HepG2 (cell line): ENCODE measurements at regions not wholly inside any gene's neighbourhood (a gene's known extent, or its start where the extent isn't known, plus 50 kb on each side); places are given as distances from the start of the nearest gene placed in this dataset.

ENCODE experiments used
- ATAC-seq: fragments of 200-7000 bp; cut with Tn5 transposase; 3 replicates; pipeline ENCODE4 v1.9.1; 2020; ENCODE audit warnings: mild to moderate bottlenecking, moderate library complexity
- BruUV-seq: library from RNA; stranded (reverse); fragments of 400-500 nt; replicated peaks from 2 replicates; lab custom pipeline; 2021; lab: Mats Ljungman, UMichigan
- CTCF ChIA-PET: fragments of 300-600 bp; formaldehyde crosslinking; extraction: SDS; loops from one replicate; lab custom pipeline; 2021; ENCODE audit warnings: low total read pairs, inconsistent platforms, low intra/inter-chr PET ratio; lab: Yijun Ruan, JAX
- POLR2A ChIA-PET: fragments of 350-600 bp; sonication (Branson Sonifier 250); formaldehyde crosslinking; loops from one replicate; lab custom pipeline; 2020; ENCODE audit warnings: antibody characterized with exemption, inconsistent platforms; lab: Yijun Ruan, JAX
- DNase-seq: peaks from one replicate; pipeline ENCODE4 v3.0.0-alpha.2; 2015; ENCODE audit warnings: low spot score
- FAIRE-seq: peaks from 3 replicates; lab custom pipeline; 2011; peaks lifted over from hg19 to GRCh38; lab: Jason Lieb, UNC
- H2AFZ ChIP-seq: one replicate; pipeline ENCODE4 v1.6.1; 2011; ENCODE audit warnings: low read length, inconsistent platforms
- H3K27ac ChIP-seq: fragments of 300-600 bp; 3 replicates; pipeline ENCODE4 v1.8.0; 2011; ENCODE audit warnings: mixed run types, mild to moderate bottlenecking, mixed read lengths, low read length, inconsistent platforms; ENCODE audit not compliant: insufficient read depth; ENCODE audit errors: extremely low read length
- H3K27me3 ChIP-seq, 2 experiments: fragments of 200-600 bp in 1 of 2; 2 replicates in 1 of 2; 3 replicates in 1 of 2; pipeline versions ENCODE4 v1.6.0 to v1.8.0; 2011; ENCODE audit warnings: low read length in 2 of 2, mild to moderate bottlenecking in 2 of 2, moderate library complexity in 2 of 2, inconsistent platforms in 1 of 2; ENCODE audit not compliant: insufficient read depth in 2 of 2, control insufficient read depth in 1 of 2
- H3K36me3 ChIP-seq, 2 experiments: fragments of 200-600 bp in 1 of 2; replicated peaks in 1 of 2; 2 replicates in 1 of 2; 3 replicates in 1 of 2; pipeline versions ENCODE4 v1.5.1 to v1.8.0; 2011; ENCODE audit warnings: low read length in 2 of 2, inconsistent platforms in 1 of 2; ENCODE audit not compliant: insufficient read depth in 2 of 2, control insufficient read depth in 1 of 2
- H3K4me1 ChIP-seq: 2 replicates; pipeline ENCODE4 v1.5.1; 2012; ENCODE audit warnings: low read length, inconsistent platforms; ENCODE audit not compliant: insufficient read depth
- H3K4me2 ChIP-seq: 2 replicates; pipeline ENCODE4 v1.6.0; 2011; ENCODE audit warnings: low read depth, low read length, inconsistent platforms
- H3K4me3 ChIP-seq, 3 experiments: fragments of 200-600 bp in 1 of 3; sonication (generic), shearing (Covaris generic) in 1 of 3; replicated peaks in 1 of 3; 2 replicates each; pipeline ENCODE4 v1.5.1; 2011 to 2016; ENCODE audit warnings: low read length in 3 of 3, inconsistent platforms in 2 of 3, low read depth in 2 of 3, mild to moderate bottlenecking in 2 of 3, control low read depth in 1 of 3, mixed read lengths in 1 of 3; ENCODE audit not compliant: insufficient read depth in 1 of 3
- H3K79me2 ChIP-seq: one replicate; pipeline ENCODE4 v1.6.1; 2011; ENCODE audit warnings: low read length, inconsistent platforms; ENCODE audit not compliant: insufficient read depth
- H3K9ac ChIP-seq: 2 replicates; pipeline ENCODE4 v1.6.0; 2011; ENCODE audit warnings: mild to moderate bottlenecking, low read depth, low read length, inconsistent platforms; ENCODE audit not compliant: insufficient read depth
- H3K9me3 ChIP-seq: 2 replicates; pipeline ENCODE4 v1.5.1; 2012; ENCODE audit warnings: mild to moderate bottlenecking, low read length
- H4K20me1 ChIP-seq: 2 replicates; pipeline ENCODE4 v1.6.0; 2011; ENCODE audit warnings: inconsistent platforms, mild to moderate bottlenecking, low read length, moderate library complexity; ENCODE audit not compliant: insufficient read depth
- ADNP ChIP-seq: sonication (generic); formaldehyde crosslinking; IDR thresholded peaks from 2 replicates; pipeline ENCODE4 v1.4.0; 2020; ENCODE audit warnings: missing genetic modification reagents
- KLF6 ChIP-seq: IDR thresholded peaks from 2 replicates; pipeline ENCODE4 v1.8.0; 2016; ENCODE audit warnings: missing biosample characterization, missing genetic modification reagents
- MED13 ChIP-seq: sonication (generic); formaldehyde crosslinking; IDR thresholded peaks from 2 replicates; pipeline ENCODE4 v1.5.0; 2020; ENCODE audit warnings: missing genetic modification reagents
- NFE2 ChIP-seq: sonication (generic); formaldehyde crosslinking; IDR thresholded peaks from 2 replicates; pipeline ENCODE4 v1.4.0; 2020; ENCODE audit warnings: missing genetic modification reagents
- SMAD9 ChIP-seq: sonication (generic); formaldehyde crosslinking; IDR thresholded peaks from 2 replicates; pipeline ENCODE4 v1.5.1; 2020; ENCODE audit warnings: mild to moderate bottlenecking, missing genetic modification reagents
- ZBTB38 ChIP-seq: sonication (generic); formaldehyde crosslinking; IDR thresholded peaks from 2 replicates; pipeline ENCODE4 v1.5.1; 2020; ENCODE audit warnings: mild to moderate bottlenecking, missing genetic modification reagents
- ZNF547 ChIP-seq: sonication (generic); formaldehyde crosslinking; IDR thresholded peaks from 2 replicates; pipeline ENCODE4 v1.5.1; 2020; ENCODE audit warnings: mild to moderate bottlenecking, missing genetic modification reagents
- ZNF841 ChIP-seq: sonication (generic); formaldehyde crosslinking; IDR thresholded peaks from 2 replicates; pipeline ENCODE4 v1.8.1; 2023; ENCODE audit warnings: missing genetic modification reagents, borderline replicate concordance
- WGBS: methylation state at CpG from one replicate; pipeline ENCODE4 v1.1.6; 2017; ENCODE audit warnings: low lambda C conversion rate; 5-methylcytosine and 5-hydroxymethylcytosine counted together
- in situ Hi-C: cut with HindIII; loops from 2 replicates; pipeline ENCODE4 v1.10.0; 2017; ENCODE audit warnings: low pct_unique_long_range_greater_than_20kb; ENCODE audit not compliant: extremely low pct_ligation_motif_present
- intact Hi-C: fragments of 100-400 bp; cut with micrococcal nuclease; formaldehyde crosslinking; loops from one replicate; pipeline ENCODE4 v1.10.0; 2022; ENCODE audit not compliant: unreplicated experiment
- TF ChIP-seq, protein P1 (sequence below): sonication (generic); formaldehyde crosslinking; IDR thresholded peaks from 2 replicates; pipeline ENCODE4 v1.4.0; 2020; ENCODE audit warnings: missing genetic modification reagents
- TF ChIP-seq, protein P2 (sequence below), 2 experiments: fragments of 450-650 bp in 1 of 2; sonication (generic) in 1 of 2; formaldehyde crosslinking; IDR thresholded peaks; 2 replicates each; pipeline versions ENCODE4 v1.5.0 to v1.8.0; 2020 to 2022; ENCODE audit warnings: mild to moderate bottlenecking in 1 of 2, missing genetic modification reagents in 1 of 2
- TF ChIP-seq, protein P3 (sequence below): sonication (generic); formaldehyde crosslinking; IDR thresholded peaks from 2 replicates; pipeline ENCODE4 v1.8.0; 2022; ENCODE audit warnings: mild to moderate bottlenecking, missing genetic modification reagents, moderate library complexity

DNA sequence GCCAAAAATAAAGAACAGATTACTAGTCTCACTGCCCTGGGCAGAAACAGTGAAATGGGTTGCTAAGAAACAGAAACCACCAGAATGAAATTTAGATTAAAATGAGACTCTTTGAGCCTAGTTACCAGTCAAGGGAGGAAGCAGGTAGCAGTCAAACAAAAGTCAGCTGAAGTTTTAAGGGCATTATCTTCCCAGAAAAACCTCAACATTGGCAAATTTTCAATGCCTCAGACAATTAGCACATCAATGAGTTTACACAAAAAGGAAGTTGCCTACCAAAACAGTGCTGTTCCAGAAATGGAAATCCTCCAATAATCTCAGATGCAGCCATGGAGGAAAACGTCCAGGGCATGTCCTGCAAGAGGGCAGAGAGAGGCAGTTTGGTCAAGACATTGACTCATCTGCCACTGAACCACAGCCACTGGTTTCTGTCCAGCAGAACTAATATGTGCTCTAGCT is 399.7 kb upstream of the ADGRB3 start (continued):
- TF ChIP-seq, protein P1, sequence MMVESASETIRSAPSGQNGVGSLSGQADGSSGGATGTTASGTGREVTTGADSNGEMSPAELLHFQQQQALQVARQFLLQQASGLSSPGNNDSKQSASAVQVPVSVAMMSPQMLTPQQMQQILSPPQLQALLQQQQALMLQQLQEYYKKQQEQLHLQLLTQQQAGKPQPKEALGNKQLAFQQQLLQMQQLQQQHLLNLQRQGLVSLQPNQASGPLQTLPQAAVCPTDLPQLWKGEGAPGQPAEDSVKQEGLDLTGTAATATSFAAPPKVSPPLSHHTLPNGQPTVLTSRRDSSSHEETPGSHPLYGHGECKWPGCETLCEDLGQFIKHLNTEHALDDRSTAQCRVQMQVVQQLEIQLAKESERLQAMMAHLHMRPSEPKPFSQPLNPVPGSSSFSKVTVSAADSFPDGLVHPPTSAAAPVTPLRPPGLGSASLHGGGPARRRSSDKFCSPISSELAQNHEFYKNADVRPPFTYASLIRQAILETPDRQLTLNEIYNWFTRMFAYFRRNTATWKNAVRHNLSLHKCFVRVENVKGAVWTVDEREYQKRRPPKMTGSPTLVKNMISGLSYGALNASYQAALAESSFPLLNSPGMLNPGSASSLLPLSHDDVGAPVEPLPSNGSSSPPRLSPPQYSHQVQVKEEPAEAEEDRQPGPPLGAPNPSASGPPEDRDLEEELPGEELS (CRISPR knock-in tag), result no peak
- TF ChIP-seq, all 625 proteins: peak for 0

DNA sequence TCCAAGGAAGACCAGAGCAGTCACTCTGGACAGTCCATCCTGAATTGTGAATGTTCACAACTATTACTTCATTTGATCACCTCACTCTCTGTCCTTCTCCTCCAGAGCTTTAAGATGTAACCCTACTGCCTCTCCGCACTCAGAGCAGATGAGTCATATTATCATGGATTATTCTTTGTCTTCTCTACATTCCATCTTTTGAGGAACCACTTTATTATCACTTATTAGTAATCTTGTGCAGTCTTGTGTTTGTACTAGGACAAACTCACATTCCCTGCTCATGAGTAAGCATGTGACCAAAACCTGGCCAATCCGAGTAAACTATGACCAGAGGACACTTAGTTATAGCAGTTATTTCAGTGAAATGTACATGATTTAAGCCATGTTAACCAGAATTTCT is 401.5 kb upstream of the ADGRB3 start:
- in situ Hi-C loops (no loop called here), intact Hi-C loops (no loop called here)
- CTCF ChIA-PET, result no interaction called here
- Histone ChIP-seq H3K4me1 (no peaks in the 10 kb centered on the region), H3K4me2 (no peak overlapping the region), H3K36me3 (no peaks in the 10 kb centered on the region), H3K79me2 (no peaks in the 10 kb centered on the region), H3K4me3 (no peak overlapping the region), H3K27ac (no peak overlapping the region), H3K9me3 (no peaks in the 10 kb centered on the region), H2AFZ (no peak overlapping the region), H3K27me3 (no peaks in the 10 kb centered on the region), H3K9ac (no peak overlapping the region), H4K20me1 (no peaks in the 10 kb centered on the region)
- DNase-seq, result no peak
- POLR2A ChIA-PET, result no interaction called here
- FAIRE-seq, result no peak
- TF ChIP-seq ZBTB38 (CRISPR knock-in tag) (no peak), SMAD9 (CRISPR knock-in tag) (no peak), ZNF547 (no peak), ADNP (CRISPR knock-in tag) (no peak), KLF6 (no peak), ZNF841 (CRISPR knock-in tag) (no peak), NFE2 (CRISPR knock-in tag) (no peak), MED13 (no peak)
- TF ChIP-seq, protein P2, sequence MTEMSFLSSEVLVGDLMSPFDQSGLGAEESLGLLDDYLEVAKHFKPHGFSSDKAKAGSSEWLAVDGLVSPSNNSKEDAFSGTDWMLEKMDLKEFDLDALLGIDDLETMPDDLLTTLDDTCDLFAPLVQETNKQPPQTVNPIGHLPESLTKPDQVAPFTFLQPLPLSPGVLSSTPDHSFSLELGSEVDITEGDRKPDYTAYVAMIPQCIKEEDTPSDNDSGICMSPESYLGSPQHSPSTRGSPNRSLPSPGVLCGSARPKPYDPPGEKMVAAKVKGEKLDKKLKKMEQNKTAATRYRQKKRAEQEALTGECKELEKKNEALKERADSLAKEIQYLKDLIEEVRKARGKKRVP (CRISPR knock-in tag; IDR thresholded peaks at IDR 0.05), result no peak
- TF ChIP-seq, protein P3, sequence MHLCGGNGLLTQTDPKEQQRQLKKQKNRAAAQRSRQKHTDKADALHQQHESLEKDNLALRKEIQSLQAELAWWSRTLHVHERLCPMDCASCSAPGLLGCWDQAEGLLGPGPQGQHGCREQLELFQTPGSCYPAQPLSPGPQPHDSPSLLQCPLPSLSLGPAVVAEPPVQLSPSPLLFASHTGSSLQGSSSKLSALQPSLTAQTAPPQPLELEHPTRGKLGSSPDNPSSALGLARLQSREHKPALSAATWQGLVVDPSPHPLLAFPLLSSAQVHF (CRISPR knock-in tag), result no peak
- BruUV-seq, result no TSS peak
- no peak for ATAC-seq
- WGBS, result 8% methylated on average over 2 of the region's 2 CpGs
